Central memory CD8-positive, alpha-beta T cell (primary cell): ENCODE measurements at regions not wholly inside any gene's neighbourhood (a gene's known extent, or its start where the extent isn't known, plus 50 kb on each side); places are given as distances from the start of the nearest gene placed in this dataset.
"Not testable (repeated sequence)": the region's sequence is repeated elsewhere in the genome, so short reads cannot be mapped to it uniquely, and the experiment has no call there.

ENCODE experiments used
- ATAC-seq: fragments of 150-1000 bp; cut with Tn5 transposase; replicated peaks from 2 replicates; pipeline ENCODE4 v1.10.0; 2022; ENCODE audit warnings: mild to moderate bottlenecking, moderate FRiP score, moderate number of reproducible peaks; ENCODE audit not compliant: poor library complexity, severe bottlenecking; ENCODE audit errors: extremely low read depth
- DNase-seq, 2 donors: peaks; one replicate each; pipeline ENCODE4 v3.0.0; 2021; ENCODE audit warnings: low spot score in 2 of 2
- H3K27ac Mint-ChIP-seq: one replicate; pipeline ENCODE4 v1.8.0; 2022; ENCODE audit warnings: low read depth, mild to moderate bottlenecking, moderate library complexity, mixed read lengths
- H3K27me3 Mint-ChIP-seq: one replicate; pipeline ENCODE4 v1.8.0; 2022; ENCODE audit warnings: mixed read lengths
- H3K36me3 Mint-ChIP-seq: one replicate; pipeline ENCODE4 v1.8.0; 2022; ENCODE audit warnings: mild to moderate bottlenecking, moderate library complexity, mixed read lengths; ENCODE audit not compliant: insufficient read depth
- H3K4me1 Mint-ChIP-seq: one replicate; pipeline ENCODE4 v1.8.0; 2022; ENCODE audit warnings: mixed read lengths
- H3K4me3 Mint-ChIP-seq: one replicate; pipeline ENCODE4 v1.8.0; 2022; ENCODE audit warnings: mild to moderate bottlenecking, moderate library complexity, mixed read lengths
- H3K9me3 Mint-ChIP-seq: one replicate; pipeline ENCODE4 v1.8.0; 2022; ENCODE audit warnings: mixed read lengths

DNA sequence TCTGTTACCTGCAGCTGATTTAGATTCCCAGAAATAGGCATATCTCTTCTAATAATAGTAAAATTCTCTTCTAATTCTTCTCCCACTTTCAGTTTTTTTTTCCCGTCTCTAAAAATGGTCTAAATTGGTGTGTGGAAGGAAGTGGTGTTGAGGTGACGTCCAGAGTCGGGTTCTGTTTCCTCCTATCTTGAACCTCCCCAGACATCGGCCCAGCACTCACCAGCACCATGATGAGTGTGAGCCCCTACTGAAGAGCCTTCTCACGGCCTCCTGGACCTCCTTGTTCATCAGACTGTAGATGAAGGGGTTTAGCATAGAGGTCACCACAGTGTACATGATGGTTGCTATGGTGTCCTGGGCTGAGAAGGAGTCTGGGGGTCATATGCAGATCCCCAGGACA, 53.5 kb upstream of the FAM153A start:
- DNase-seq, H3K9me3 Mint-ChIP-seq, H3K36me3 Mint-ChIP-seq, H3K4me3 Mint-ChIP-seq, H3K27me3 Mint-ChIP-seq: not testable (repeated sequence)
- Mint-ChIP-seq H3K4me1 (peaks cover 11% of the 10 kb centered on the region), H3K27ac (peak overlapping the region; percentile 54)
- peak; percentile 68 for ATAC-seq
